COR-L47 (cell line): ENCODE measurements at regions not wholly inside any gene's neighbourhood (a gene's known extent, or its start where the extent isn't known, plus 50 kb on each side); places are given as distances from the start of the nearest gene placed in this dataset.

Experiments used
- DNase-seq: peaks from one replicate; lab custom pipeline; 2025; lab: John Stamatoyannopoulos, UW

- DNase-seq = no peak
These were observed 65.8 kb downstream of the SALL1 start for GRCh38 chr16:51085271-51085670.

GRCh38 chr16:51084074-51084928 is 66.8 kb downstream of the SALL1 start:
- no peak for DNase-seq

GRCh38 chr16:51072591-51072990 is 78.5 kb downstream of the SALL1 start:
- peak; percentile 52 for DNase-seq

GRCh38 chr16:51071326-51071725 is 79.7 kb downstream of the SALL1 start:
- DNase-seq = no peak

- DNase-seq = no peak
These were observed 83.7 kb downstream of the SALL1 start for GRCh38 chr16:51067352-51067751.

GRCh38 chr16:51062039-51062438 is 89.0 kb downstream of the SALL1 start:
- DNase-seq = no peak

- DNase-seq = no peak
These were observed 89.7 kb downstream of the SALL1 start for GRCh38 chr16:51061328-51061727.

- DNase-seq = no peak
These were observed 93.1 kb downstream of the SALL1 start for GRCh38 chr16:51057969-51058337.

GRCh38 chr16:51057102-51057793 is 93.8 kb downstream of the SALL1 start:
- no peak for DNase-seq

GRCh38 chr16:51056331-51056730 is 94.7 kb downstream of the SALL1 start:
- no peak for DNase-seq

- DNase-seq = no peak
These were observed 95.6 kb downstream of the SALL1 start for GRCh38 chr16:51055434-51055833.

GRCh38 chr16:51053775-51054174 is 97.3 kb downstream of the SALL1 start:
- DNase-seq = no peak

- no peak for DNase-seq
These were observed 99.4 kb downstream of the SALL1 start for GRCh38 chr16:51051671-51052070.

- DNase-seq = no peak
These were observed 100.7 kb downstream of the SALL1 start for GRCh38 chr16:51050377-51050706.

GRCh38 chr16:51049678-51050376 is 101.2 kb downstream of the SALL1 start:
- no peak for DNase-seq

- no peak for DNase-seq
These were observed 101.8 kb downstream of the SALL1 start for GRCh38 chr16:51049276-51049675.

GRCh38 chr16:51048544-51048943 is 102.5 kb downstream of the SALL1 start:
- no peak for DNase-seq

GRCh38 chr16:51045794-51046193 is 105.3 kb downstream of the SALL1 start:
- DNase-seq = no peak

- no peak for DNase-seq
These were observed 105.9 kb downstream of the SALL1 start for GRCh38 chr16:51045186-51045585.

- DNase-seq = no peak
These were observed 109.5 kb downstream of the SALL1 start for GRCh38 chr16:51041546-51041945.

- no peak for DNase-seq
These were observed 110.4 kb downstream of the SALL1 start for GRCh38 chr16:51040637-51041036.

GRCh38 chr16:51039638-51040331 is 111.3 kb downstream of the SALL1 start:
- no peak for DNase-seq
